LNCAP (cell line): ENCODE measurements at regions not wholly inside any gene's neighbourhood (a gene's known extent, or its start where the extent isn't known, plus 50 kb on each side); places are given as distances from the start of the nearest gene placed in this dataset.

ENCODE experiments used
- CTCF ChIP-seq: fragments of 450-650 bp; IDR thresholded peaks from 2 replicates; pipeline ENCODE4 v1.5.1; 2017; ENCODE audit warnings: mild to moderate bottlenecking

- TF ChIP-seq CTCF = no peak
These were observed 63.5 kb upstream of the ZMIZ1 start for GRCh38 chr10:79005126-79005810.

- no peak for TF ChIP-seq CTCF
These were observed 61.7 kb upstream of the ZMIZ1 start for GRCh38 chr10:79007018-79007417.

GRCh38 chr10:79007421-79008319, 61.1 kb upstream of the ZMIZ1 start:
- TF ChIP-seq CTCF = no peak

- no peak for TF ChIP-seq CTCF
These were observed 59.6 kb upstream of the ZMIZ1 start for GRCh38 chr10:79009145-79009544.

- TF ChIP-seq CTCF = no peak
These were observed 56.2 kb upstream of the ZMIZ1 start for GRCh38 chr10:79012567-79012966.

- TF ChIP-seq CTCF = no peak
These were observed 55.3 kb upstream of the ZMIZ1 start for GRCh38 chr10:79013406-79013987.

- no peak for TF ChIP-seq CTCF
These were observed 54.0 kb upstream of the ZMIZ1 start for GRCh38 chr10:79014796-79015195.
